WTC11 (cell line): ENCODE measurements at regions not wholly inside any gene's neighbourhood (a gene's known extent, or its start where the extent isn't known, plus 50 kb on each side); places are given as distances from the start of the nearest gene placed in this dataset.

Source experiments
- GRHL2 ChIP-seq: fragments of 250-450 bp; sonication (Bioruptor Pico); IDR thresholded peaks from 2 replicates; pipeline ENCODE4 v1.8.0; 2022; ENCODE audit warnings: mild to moderate bottlenecking, moderate library complexity; ENCODE audit not compliant: insufficient replicate concordance, severe bottlenecking
- NFE2L1 ChIP-seq: sonication (generic); formaldehyde crosslinking; IDR thresholded peaks from 2 replicates; pipeline ENCODE4 v1.8.1; 2023; ENCODE audit warnings: missing genetic modification reagents
- TP53 ChIP-seq: sonication (generic); formaldehyde crosslinking; IDR thresholded peaks from 2 replicates; pipeline ENCODE4 v1.8.1; 2023; ENCODE audit warnings: mild to moderate bottlenecking, missing genetic modification reagents
- ZNF232 ChIP-seq: sonication (generic); formaldehyde crosslinking; IDR thresholded peaks from 2 replicates; pipeline ENCODE4 v1.8.0; 2022; ENCODE audit warnings: mild to moderate bottlenecking, missing genetic modification reagents
- TF ChIP-seq, protein P1 (sequence below): fragments of 200-600 bp; IDR thresholded peaks from 2 replicates; pipeline ENCODE4 v1.8.0; 2022; ENCODE audit warnings: antibody characterized with exemption
- TF ChIP-seq, protein P2 (sequence below): sonication (generic); formaldehyde crosslinking; IDR thresholded peaks from 2 replicates; pipeline ENCODE4 v1.8.0; 2022; ENCODE audit warnings: mild to moderate bottlenecking, missing genetic modification reagents
- TF ChIP-seq, protein P3 (sequence below): sonication (generic); formaldehyde crosslinking; IDR thresholded peaks from 2 replicates; pipeline ENCODE4 v1.8.1; 2022; ENCODE audit warnings: low read depth, missing genetic modification reagents, borderline replicate concordance
- TF ChIP-seq, protein P4 (sequence below): sonication (generic); formaldehyde crosslinking; IDR thresholded peaks from 2 replicates; pipeline ENCODE4 v1.8.1; 2022; ENCODE audit warnings: low read depth, mild to moderate bottlenecking, moderate library complexity, missing genetic modification reagents, borderline replicate concordance

DNA sequence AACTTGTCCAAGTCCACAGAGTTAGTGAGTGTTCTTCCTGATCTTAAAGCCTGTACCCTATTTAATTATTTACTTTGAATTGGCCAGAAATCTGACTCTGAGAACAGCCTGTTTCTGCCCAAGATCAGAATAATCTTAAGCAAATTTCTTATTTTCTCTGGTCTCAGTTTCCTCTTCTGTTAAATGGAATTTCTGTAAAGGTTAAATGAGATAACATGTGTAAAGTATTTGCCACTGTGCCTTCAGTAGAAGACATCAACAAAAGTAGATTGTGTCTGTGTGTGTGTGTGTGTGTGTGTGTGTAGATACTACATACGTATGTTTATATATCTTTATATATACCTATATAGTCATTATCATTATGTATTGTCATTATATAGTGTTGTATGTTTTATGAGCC is 124.2 kb upstream of the FGGY start:
- TF ChIP-seq, protein P1, sequence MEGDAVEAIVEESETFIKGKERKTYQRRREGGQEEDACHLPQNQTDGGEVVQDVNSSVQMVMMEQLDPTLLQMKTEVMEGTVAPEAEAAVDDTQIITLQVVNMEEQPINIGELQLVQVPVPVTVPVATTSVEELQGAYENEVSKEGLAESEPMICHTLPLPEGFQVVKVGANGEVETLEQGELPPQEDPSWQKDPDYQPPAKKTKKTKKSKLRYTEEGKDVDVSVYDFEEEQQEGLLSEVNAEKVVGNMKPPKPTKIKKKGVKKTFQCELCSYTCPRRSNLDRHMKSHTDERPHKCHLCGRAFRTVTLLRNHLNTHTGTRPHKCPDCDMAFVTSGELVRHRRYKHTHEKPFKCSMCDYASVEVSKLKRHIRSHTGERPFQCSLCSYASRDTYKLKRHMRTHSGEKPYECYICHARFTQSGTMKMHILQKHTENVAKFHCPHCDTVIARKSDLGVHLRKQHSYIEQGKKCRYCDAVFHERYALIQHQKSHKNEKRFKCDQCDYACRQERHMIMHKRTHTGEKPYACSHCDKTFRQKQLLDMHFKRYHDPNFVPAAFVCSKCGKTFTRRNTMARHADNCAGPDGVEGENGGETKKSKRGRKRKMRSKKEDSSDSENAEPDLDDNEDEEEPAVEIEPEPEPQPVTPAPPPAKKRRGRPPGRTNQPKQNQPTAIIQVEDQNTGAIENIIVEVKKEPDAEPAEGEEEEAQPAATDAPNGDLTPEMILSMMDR: no peak
- TF ChIP-seq TP53 (CRISPR knock-in tag) (no peak), GRHL2 (CRISPR knock-in tag) (no peak), ZNF232 (CRISPR knock-in tag) (no peak), NFE2L1 (CRISPR knock-in tag) (no peak)
- TF ChIP-seq, protein P2, sequence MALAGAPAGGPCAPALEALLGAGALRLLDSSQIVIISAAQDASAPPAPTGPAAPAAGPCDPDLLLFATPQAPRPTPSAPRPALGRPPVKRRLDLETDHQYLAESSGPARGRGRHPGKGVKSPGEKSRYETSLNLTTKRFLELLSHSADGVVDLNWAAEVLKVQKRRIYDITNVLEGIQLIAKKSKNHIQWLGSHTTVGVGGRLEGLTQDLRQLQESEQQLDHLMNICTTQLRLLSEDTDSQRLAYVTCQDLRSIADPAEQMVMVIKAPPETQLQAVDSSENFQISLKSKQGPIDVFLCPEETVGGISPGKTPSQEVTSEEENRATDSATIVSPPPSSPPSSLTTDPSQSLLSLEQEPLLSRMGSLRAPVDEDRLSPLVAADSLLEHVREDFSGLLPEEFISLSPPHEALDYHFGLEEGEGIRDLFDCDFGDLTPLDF (CRISPR knock-in tag): no peak
- TF ChIP-seq, protein P3, sequence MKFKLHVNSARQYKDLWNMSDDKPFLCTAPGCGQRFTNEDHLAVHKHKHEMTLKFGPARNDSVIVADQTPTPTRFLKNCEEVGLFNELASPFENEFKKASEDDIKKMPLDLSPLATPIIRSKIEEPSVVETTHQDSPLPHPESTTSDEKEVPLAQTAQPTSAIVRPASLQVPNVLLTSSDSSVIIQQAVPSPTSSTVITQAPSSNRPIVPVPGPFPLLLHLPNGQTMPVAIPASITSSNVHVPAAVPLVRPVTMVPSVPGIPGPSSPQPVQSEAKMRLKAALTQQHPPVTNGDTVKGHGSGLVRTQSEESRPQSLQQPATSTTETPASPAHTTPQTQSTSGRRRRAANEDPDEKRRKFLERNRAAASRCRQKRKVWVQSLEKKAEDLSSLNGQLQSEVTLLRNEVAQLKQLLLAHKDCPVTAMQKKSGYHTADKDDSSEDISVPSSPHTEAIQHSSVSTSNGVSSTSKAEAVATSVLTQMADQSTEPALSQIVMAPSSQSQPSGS: no peak
- TF ChIP-seq, protein P4, sequence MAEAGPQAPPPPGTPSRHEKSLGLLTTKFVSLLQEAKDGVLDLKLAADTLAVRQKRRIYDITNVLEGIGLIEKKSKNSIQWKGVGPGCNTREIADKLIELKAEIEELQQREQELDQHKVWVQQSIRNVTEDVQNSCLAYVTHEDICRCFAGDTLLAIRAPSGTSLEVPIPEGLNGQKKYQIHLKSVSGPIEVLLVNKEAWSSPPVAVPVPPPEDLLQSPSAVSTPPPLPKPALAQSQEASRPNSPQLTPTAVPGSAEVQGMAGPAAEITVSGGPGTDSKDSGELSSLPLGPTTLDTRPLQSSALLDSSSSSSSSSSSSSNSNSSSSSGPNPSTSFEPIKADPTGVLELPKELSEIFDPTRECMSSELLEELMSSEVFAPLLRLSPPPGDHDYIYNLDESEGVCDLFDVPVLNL: no peak
